GM19463 (cell line): ENCODE measurements at regions not wholly inside any gene's neighbourhood (a gene's known extent, or its start where the extent isn't known, plus 50 kb on each side); places are given as distances from the start of the nearest gene placed in this dataset.

Source experiments
- ATAC-seq: cut with Tn5 transposase; IDR thresholded peaks from one replicate; pipeline ENCODE4 v1.9.1; 2021; ENCODE audit warnings: mild to moderate bottlenecking, moderate library complexity; ENCODE audit not compliant: unreplicated experiment

- ATAC-seq = no peak
These were observed 241.1 kb upstream of the MMADHC start for GRCh38 chr2:149828520-149829210.

GRCh38 chr2:149827585-149828126 lies 240.1 kb upstream of the MMADHC start:
- no peak for ATAC-seq

- no peak for ATAC-seq
These were observed 239.0 kb upstream of the MMADHC start for GRCh38 chr2:149826471-149827125.

GRCh38 chr2:149825473-149825872 lies 237.9 kb upstream of the MMADHC start:
- ATAC-seq = no peak

- no peak for ATAC-seq
These were observed 236.6 kb upstream of the MMADHC start for GRCh38 chr2:149824136-149824535.

GRCh38 chr2:149819356-149819957 lies 231.9 kb upstream of the MMADHC start:
- no peak for ATAC-seq

- no peak for ATAC-seq
These were observed 229.4 kb upstream of the MMADHC start for GRCh38 chr2:149816756-149817551.

- no peak for ATAC-seq
These were observed 228.4 kb upstream of the MMADHC start for GRCh38 chr2:149815941-149816340.

- ATAC-seq = no peak
These were observed 227.3 kb upstream of the MMADHC start for GRCh38 chr2:149814901-149815300.

- no peak for ATAC-seq
These were observed 226.5 kb upstream of the MMADHC start for GRCh38 chr2:149814049-149814448.

GRCh38 chr2:149808556-149808955 lies 221.0 kb upstream of the MMADHC start:
- ATAC-seq = no peak

- ATAC-seq = no peak
These were observed 219.1 kb upstream of the MMADHC start for GRCh38 chr2:149806651-149807050.

GRCh38 chr2:149800624-149801542 lies 213.3 kb upstream of the MMADHC start:
- ATAC-seq = no peak

GRCh38 chr2:149799013-149799705 lies 211.6 kb upstream of the MMADHC start:
- ATAC-seq = no peak

- ATAC-seq = no peak
These were observed 209.5 kb upstream of the MMADHC start for GRCh38 chr2:149797030-149797429.

GRCh38 chr2:149789549-149789948 lies 202.0 kb upstream of the MMADHC start:
- no peak for ATAC-seq

GRCh38 chr2:149787206-149787605 lies 199.6 kb upstream of the MMADHC start:
- no peak for ATAC-seq

GRCh38 chr2:149783284-149783683 lies 195.7 kb upstream of the MMADHC start:
- no peak for ATAC-seq

GRCh38 chr2:149782572-149782971 lies 195.0 kb upstream of the MMADHC start:
- no peak for ATAC-seq
